ENCODE measurements at regions not wholly inside any gene's neighbourhood (a gene's known extent, or its start where the extent isn't known, plus 50 kb on each side); places are given as distances from the start of the nearest gene placed in this dataset.

DNA sequence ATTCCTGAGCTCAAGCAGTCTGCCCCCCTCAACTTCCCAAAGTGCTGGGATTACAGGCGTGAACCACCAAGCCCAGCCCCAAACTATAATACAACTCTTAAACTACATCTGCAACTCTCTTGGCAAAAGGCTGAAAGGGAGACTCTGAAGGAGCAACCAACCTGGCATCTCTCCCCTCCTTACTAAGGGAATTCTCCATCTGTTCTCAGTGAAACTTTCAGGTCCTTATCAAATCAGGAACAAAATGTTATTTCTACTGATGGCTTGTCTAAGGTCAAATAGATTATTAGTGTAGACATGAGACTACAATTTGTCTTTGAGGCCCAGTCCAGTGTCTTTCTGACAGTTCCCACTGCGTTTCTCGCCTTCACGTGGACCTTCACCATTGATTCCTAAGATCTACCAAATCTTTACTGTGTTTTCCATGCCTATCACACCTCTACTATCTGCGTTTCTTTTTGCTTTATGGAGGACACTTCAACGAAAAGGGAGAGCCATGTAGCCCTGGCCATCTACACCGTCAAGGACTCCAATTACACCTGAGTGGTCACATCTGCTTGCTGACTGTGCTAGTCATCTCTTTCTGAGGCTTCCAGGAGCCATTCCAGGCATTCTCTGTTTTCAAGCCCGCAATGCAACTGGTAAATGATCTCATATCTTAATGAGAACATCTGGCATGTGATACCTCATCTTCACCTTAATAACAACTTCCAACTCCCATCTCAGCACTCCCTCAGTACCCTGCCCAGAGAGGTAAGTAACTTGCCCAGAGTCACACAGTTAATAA is 405.7 kb upstream of the CITED2 start:
- WGBS (ENCODE audit: insufficient coverage, low coverage, missing lambda C conversion rate): 54% methylated on average over 8 of the region's 8 CpGs
- CTCF ChIA-PET (ENCODE audit: low intra/inter-chr PET ratio): no interaction called here
- peak; percentile 19 for FAIRE-seq

More for the DNA sequence above, 405.7 kb upstream of the CITED2 start:
- H3K4me3 ChIP-seq: no peak overlapping the region
- no TSS peak for BruUV-seq (replicated peaks)
- POLR2A ChIA-PET: interaction anchor here (0.6 to 1.2 kb wide), 2 partner anchors 14 to 1991 kb away, joined by 3 to 4 read pairs; no protein-coding TSS in a partner anchor
- no peak overlapping the region for H3K9ac ChIP-seq (ENCODE audit: insufficient read depth in 1 of 2, low read depth in 2 of 2, low read length in 2 of 2)
- peak overlapping the region; percentile 25; the same call in 1 of the 2 replicates for H2AFZ ChIP-seq (ENCODE audit: low read depth, low read length)
- in situ Hi-C loops (cut with MboI): no loop called here
- intact Hi-C loops (cut with micrococcal nuclease): loop anchor here (5.0 kb wide), 1 partner anchor 408 kb away; the partner anchor contains the start of gene CITED2
- no peaks in the 10 kb centered on the region for H3K36me3 ChIP-seq (ENCODE audit: control insufficient read depth, insufficient read depth, low read length)
- 0 out of 2 replicates have a peak, but pooled peaks have one; percentile 58 for TF ChIP-seq SREBF2 (CRISPR knock-in tag; IDR thresholded peaks at IDR 0.05)
- peak; percentile 15 for TF ChIP-seq ZFP36 (IDR thresholded peaks at IDR 0.05; ENCODE audit: low read depth, low read length, partially characterized antibody)
- TF ChIP-seq BCOR (IDR thresholded peaks at IDR 0.05): peak; percentile 48; the same call in 1 of the 2 replicates
- TF ChIP-seq ZFP1 (CRISPR knock-in tag; IDR thresholded peaks at IDR 0.05): no peak
- TF ChIP-seq, protein P1, sequence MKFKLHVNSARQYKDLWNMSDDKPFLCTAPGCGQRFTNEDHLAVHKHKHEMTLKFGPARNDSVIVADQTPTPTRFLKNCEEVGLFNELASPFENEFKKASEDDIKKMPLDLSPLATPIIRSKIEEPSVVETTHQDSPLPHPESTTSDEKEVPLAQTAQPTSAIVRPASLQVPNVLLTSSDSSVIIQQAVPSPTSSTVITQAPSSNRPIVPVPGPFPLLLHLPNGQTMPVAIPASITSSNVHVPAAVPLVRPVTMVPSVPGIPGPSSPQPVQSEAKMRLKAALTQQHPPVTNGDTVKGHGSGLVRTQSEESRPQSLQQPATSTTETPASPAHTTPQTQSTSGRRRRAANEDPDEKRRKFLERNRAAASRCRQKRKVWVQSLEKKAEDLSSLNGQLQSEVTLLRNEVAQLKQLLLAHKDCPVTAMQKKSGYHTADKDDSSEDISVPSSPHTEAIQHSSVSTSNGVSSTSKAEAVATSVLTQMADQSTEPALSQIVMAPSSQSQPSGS (CRISPR knock-in tag; IDR thresholded peaks at IDR 0.05): no peak
- DNase-seq (ENCODE audit: extremely low read depth in 1 of 4, low spot score in 3 of 4): no peak
- no peak overlapping the region for H3K4me2 ChIP-seq (ENCODE audit: insufficient read depth, low read length)
- H3K79me2 ChIP-seq (ENCODE audit: control insufficient read depth, insufficient read depth, low read length): no peaks in the 10 kb centered on the region
- H4K20me1 ChIP-seq (replicated peaks; ENCODE audit: control insufficient read depth, insufficient read depth, low read length): no peaks in the 10 kb centered on the region
- peaks cover 4 to 17% of the 10 kb centered on the region in 2 experiments; a peak in 3 of 5 replicates for H3K4me1 ChIP-seq (replicated peaks in 1 of 2; ENCODE audit: control insufficient read depth in 2 of 2, insufficient read depth in 2 of 2, low read length in 2 of 2)
- no peak overlapping the region for H3K27ac ChIP-seq (ENCODE audit: extremely low read depth, low read depth, low read length)
- no peaks in the 10 kb centered on the region for H3K27me3 ChIP-seq (ENCODE audit: control insufficient read depth in 2 of 2, insufficient read depth in 2 of 2, low read length in 2 of 2)
- peaks cover 4% of the 10 kb centered on the region for H3K9me3 ChIP-seq (replicated peaks; ENCODE audit: control insufficient read depth, insufficient read depth, low read depth, low read length)
- H3K9me1 ChIP-seq (ENCODE audit: control insufficient read depth, insufficient read depth, low read length): no peaks in the 10 kb centered on the region
- no peak for ATAC-seq

All from K562 (cell line).